HUES48 (cell line): ENCODE measurements at regions not wholly inside any gene's neighbourhood (a gene's known extent, or its start where the extent isn't known, plus 50 kb on each side); places are given as distances from the start of the nearest gene placed in this dataset.

Source experiments
- H3K27ac ChIP-seq: one replicate; pipeline ENCODE4 v1.7.0; 2013; ENCODE audit warnings: low read depth, low read length, inconsistent platforms
- H3K27me3 ChIP-seq: 2 replicates; pipeline ENCODE4 v1.6.1; 2013; ENCODE audit warnings: mild to moderate bottlenecking, low read length; ENCODE audit not compliant: control insufficient read depth, insufficient read depth
- H3K36me3 ChIP-seq: 2 replicates; pipeline ENCODE4 v1.6.1; 2013; ENCODE audit warnings: low read length; ENCODE audit not compliant: control insufficient read depth, insufficient read depth
- H3K4me1 ChIP-seq: 2 replicates; pipeline ENCODE4 v1.6.1; 2013; ENCODE audit warnings: mild to moderate bottlenecking, low read length; ENCODE audit not compliant: control insufficient read depth, insufficient read depth
- H3K4me3 ChIP-seq: 2 replicates; pipeline ENCODE4 v1.5.1; 2013; ENCODE audit warnings: mild to moderate bottlenecking, low read depth, low read length
- H3K9ac ChIP-seq: 2 replicates; pipeline ENCODE4 v1.6.1; 2013; ENCODE audit warnings: mild to moderate bottlenecking, low read depth, low read length, moderate library complexity
- H3K9me3 ChIP-seq: 2 replicates; pipeline ENCODE4 v1.6.1; 2013; ENCODE audit warnings: low read length; ENCODE audit not compliant: control insufficient read depth, insufficient read depth

- H3K27me3 ChIP-seq = no peaks in the 10 kb centered on the region
- H3K27ac ChIP-seq = no peak overlapping the region
- no peak overlapping the region for H3K9ac ChIP-seq
- H3K4me1 ChIP-seq = no peaks in the 10 kb centered on the region
- no peak overlapping the region for H3K4me3 ChIP-seq
- no peaks in the 10 kb centered on the region for H3K9me3 ChIP-seq
- no peaks in the 10 kb centered on the region for H3K36me3 ChIP-seq
These were observed 344.8 kb downstream of the DEPDC1B start for GRCh38 chr5:60355181-60355580.

- Histone ChIP-seq H3K4me1 (no peaks in the 10 kb centered on the region), H3K4me3 (no peak overlapping the region), H3K27ac (no peak overlapping the region), H3K9ac (no peak overlapping the region), H3K27me3 (no peaks in the 10 kb centered on the region), H3K9me3 (no peaks in the 10 kb centered on the region), H3K36me3 (no peaks in the 10 kb centered on the region)
These were observed 345.7 kb downstream of the DEPDC1B start for GRCh38 chr5:60354311-60354710.

DNA sequence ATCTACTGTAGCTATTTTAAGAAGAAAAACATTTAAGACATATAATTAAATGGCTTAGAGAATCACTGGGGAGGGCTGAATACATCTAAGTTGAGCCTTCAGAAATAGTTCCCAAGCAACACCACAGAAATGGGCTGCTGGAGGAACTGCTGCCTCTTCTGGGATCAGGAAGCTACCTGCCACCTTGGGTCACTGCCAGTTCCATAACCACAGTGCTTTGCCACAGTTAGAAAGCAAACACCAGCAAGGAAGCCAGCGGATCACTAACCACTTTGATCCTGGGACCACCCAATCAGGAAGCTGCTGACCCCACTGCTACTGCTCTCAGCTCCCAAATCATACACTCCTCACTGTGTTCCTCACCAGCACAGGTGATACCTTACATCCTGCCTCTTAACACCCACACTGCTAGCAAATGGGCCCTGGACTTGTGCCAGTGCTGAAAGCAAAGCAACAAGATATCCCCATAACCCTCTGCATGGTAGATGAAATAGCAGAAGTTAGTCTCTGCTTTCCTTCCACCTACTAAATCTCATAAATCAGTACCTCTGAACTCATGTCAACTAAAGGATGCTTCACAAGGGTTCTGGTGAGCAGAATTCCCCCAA, 346.9 kb downstream of the DEPDC1B start:
- H3K9me3 ChIP-seq = no peaks in the 10 kb centered on the region
- no peaks in the 10 kb centered on the region for H3K36me3 ChIP-seq
- no peak overlapping the region for H3K9ac ChIP-seq
- no peak overlapping the region for H3K27ac ChIP-seq
- H3K4me3 ChIP-seq = no peak overlapping the region
- H3K4me1 ChIP-seq = no peaks in the 10 kb centered on the region
- no peaks in the 10 kb centered on the region for H3K27me3 ChIP-seq

DNA sequence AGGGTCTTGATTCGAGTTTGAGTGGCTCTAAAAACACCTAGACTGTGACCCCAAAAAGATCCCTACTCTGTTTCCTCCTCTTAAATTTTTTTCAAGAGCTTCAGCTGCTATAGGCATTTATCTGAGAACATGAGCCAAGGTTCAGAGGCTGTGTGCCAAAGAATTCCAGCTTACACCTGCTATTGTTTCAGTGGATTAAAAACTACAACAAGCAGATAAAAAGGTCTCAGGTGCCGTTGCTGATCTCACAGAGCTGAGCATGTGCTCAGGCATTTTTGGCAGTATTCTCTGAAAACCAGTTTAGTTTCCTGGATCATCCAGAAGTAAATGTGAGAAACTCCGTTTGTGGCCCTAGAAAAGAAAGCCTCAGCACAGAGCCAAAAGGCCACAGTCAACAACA, 349.2 kb downstream of the DEPDC1B start:
- no peak overlapping the region for H3K9ac ChIP-seq
- no peaks in the 10 kb centered on the region for H3K27me3 ChIP-seq
- H3K9me3 ChIP-seq = no peaks in the 10 kb centered on the region
- H3K4me1 ChIP-seq = no peaks in the 10 kb centered on the region
- no peak overlapping the region for H3K27ac ChIP-seq
- no peak overlapping the region for H3K4me3 ChIP-seq
- H3K36me3 ChIP-seq = no peaks in the 10 kb centered on the region

GRCh38 chr5:60349891-60350415, 350.0 kb downstream of the DEPDC1B start:
- no peaks in the 10 kb centered on the region for H3K4me1 ChIP-seq
- H3K27ac ChIP-seq = no peak overlapping the region
- no peaks in the 10 kb centered on the region for H3K9me3 ChIP-seq
- no peaks in the 10 kb centered on the region for H3K36me3 ChIP-seq
- no peaks in the 10 kb centered on the region for H3K27me3 ChIP-seq
- no peak overlapping the region for H3K9ac ChIP-seq
- H3K4me3 ChIP-seq = no peak overlapping the region

DNA sequence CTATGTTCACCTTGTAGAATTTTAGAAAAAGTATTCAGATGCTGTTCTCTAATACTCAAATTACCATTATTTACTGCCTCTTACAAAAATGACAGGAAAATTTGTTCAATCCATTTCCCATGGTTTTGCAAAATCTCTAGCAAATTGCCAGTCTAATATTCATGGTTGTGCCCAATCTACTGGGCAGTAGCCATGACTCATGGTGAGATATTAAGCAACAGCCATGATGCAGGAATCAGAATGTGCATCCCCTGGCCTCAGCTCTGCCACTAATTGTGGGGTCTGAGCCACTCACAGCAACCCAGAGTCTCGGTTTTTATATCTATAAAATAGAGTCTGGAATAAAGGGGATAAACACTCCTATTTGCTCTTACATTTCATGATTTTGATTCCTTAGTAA, 353.6 kb downstream of the DEPDC1B start:
- H3K27me3 ChIP-seq = no peaks in the 10 kb centered on the region

GRCh38 chr5:60343102-60343501, 356.9 kb downstream of the DEPDC1B start:
- Histone ChIP-seq H3K4me1 (no peaks in the 10 kb centered on the region), H3K9ac (no peak overlapping the region), H3K4me3 (no peak overlapping the region), H3K27me3 (no peaks in the 10 kb centered on the region), H3K9me3 (no peaks in the 10 kb centered on the region), H3K36me3 (no peaks in the 10 kb centered on the region), H3K27ac (no peak overlapping the region)

More for the DNA sequence above, 353.6 kb downstream of the DEPDC1B start:
- H3K4me3 ChIP-seq = no peak overlapping the region
- no peaks in the 10 kb centered on the region for H3K4me1 ChIP-seq
- no peak overlapping the region for H3K9ac ChIP-seq
- H3K27ac ChIP-seq = no peak overlapping the region
- H3K36me3 ChIP-seq = no peaks in the 10 kb centered on the region
- H3K9me3 ChIP-seq = no peaks in the 10 kb centered on the region

GRCh38 chr5:60340965-60341471, 358.9 kb downstream of the DEPDC1B start:
- H3K9me3 ChIP-seq = no peaks in the 10 kb centered on the region
- no peaks in the 10 kb centered on the region for H3K36me3 ChIP-seq
- H3K4me1 ChIP-seq = no peaks in the 10 kb centered on the region
- no peaks in the 10 kb centered on the region for H3K27me3 ChIP-seq
- no peak overlapping the region for H3K9ac ChIP-seq
- H3K4me3 ChIP-seq = no peak overlapping the region
- no peak overlapping the region for H3K27ac ChIP-seq

DNA sequence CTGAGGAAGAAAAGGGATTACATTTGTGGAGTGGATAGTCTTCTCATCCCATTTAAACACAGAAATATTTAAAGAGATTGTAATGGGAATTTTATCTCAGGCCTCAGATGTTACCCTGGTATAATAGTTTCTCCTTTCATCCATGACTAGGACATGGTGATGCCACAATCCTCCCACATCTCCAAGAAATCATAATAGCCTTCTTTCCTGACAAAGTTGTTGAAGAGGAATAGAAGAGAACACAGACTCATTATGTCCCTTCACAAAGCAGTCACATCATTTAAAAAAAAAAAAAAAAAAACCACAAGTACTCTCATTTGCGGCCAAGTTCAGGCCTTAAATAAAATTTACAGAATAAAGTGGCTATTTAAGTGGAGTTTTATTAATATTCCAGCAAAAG, 359.6 kb downstream of the DEPDC1B start:
- H3K27ac ChIP-seq = no peak overlapping the region
- no peaks in the 10 kb centered on the region for H3K4me1 ChIP-seq
- H3K9ac ChIP-seq = no peak overlapping the region
- no peaks in the 10 kb centered on the region for H3K9me3 ChIP-seq
- H3K4me3 ChIP-seq = no peak overlapping the region
- H3K36me3 ChIP-seq = no peaks in the 10 kb centered on the region
- H3K27me3 ChIP-seq = no peaks in the 10 kb centered on the region

DNA sequence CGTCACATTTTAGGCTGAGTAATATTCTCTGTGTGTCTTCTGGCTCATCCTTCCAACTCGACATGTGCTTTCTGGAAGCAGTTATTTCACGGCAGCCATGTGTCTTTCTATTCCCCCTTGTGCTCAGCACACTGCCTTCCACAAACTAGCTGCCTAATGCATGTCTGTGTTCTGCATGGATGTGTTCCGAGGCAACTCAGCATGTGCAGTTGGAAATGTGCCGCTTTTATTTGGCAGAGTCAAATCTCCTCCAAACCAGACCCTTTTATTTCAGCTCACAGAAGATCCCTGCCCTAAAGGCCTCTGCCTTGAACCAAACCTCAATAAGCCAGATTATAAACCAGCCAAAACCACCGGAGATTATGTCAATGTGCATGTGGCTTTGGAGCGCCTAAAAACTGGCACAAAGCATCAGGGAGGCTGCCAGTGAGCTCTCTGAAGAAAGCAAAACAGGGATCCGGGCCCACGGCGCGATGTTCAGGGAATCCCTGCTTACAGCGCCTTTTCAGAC, 360.2 kb downstream of the DEPDC1B start:
- H3K9me3 ChIP-seq = no peaks in the 10 kb centered on the region
- H3K4me3 ChIP-seq = no peak overlapping the region
- H3K27me3 ChIP-seq = no peaks in the 10 kb centered on the region

DNA sequence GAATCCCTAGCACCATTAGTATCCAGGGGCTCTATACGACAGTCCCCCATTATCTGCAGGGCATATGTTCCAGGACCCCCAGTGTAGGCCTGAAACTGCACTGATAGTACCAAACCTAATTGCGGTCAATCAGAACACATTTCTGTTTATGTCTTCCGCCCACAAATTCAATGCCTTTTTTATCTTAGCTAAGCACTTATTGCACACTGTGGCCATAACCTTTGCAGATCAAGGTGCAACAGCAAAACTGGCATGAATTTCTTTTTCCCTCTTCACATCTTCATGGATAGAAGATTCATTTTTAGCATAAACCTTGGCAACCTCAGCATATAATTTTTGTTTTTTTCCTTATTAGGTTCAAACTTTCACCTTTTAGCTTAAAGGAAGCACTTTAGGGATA, 361.1 kb downstream of the DEPDC1B start:
- no peaks in the 10 kb centered on the region for H3K4me1 ChIP-seq
- no peaks in the 10 kb centered on the region for H3K27me3 ChIP-seq
- no peak overlapping the region for H3K27ac ChIP-seq
- no peak overlapping the region for H3K9ac ChIP-seq
- no peaks in the 10 kb centered on the region for H3K36me3 ChIP-seq
- no peak overlapping the region for H3K4me3 ChIP-seq
- H3K9me3 ChIP-seq = no peaks in the 10 kb centered on the region

More for the DNA sequence above, 360.2 kb downstream of the DEPDC1B start:
- H3K9ac ChIP-seq = no peak overlapping the region
- no peaks in the 10 kb centered on the region for H3K4me1 ChIP-seq
- H3K27ac ChIP-seq = no peak overlapping the region
- no peaks in the 10 kb centered on the region for H3K36me3 ChIP-seq
